ENCODE measurements at regions not wholly inside any gene's neighbourhood (a gene's known extent, or its start where the extent isn't known, plus 50 kb on each side); places are given as distances from the start of the nearest gene placed in this dataset.

- TF ChIP-seq CTCF (IDR thresholded peaks at IDR 0.05; ENCODE audit: insufficient read depth, low read length, poor library complexity, severe bottlenecking), result no peak
- no peak for TF ChIP-seq EZH2phosphoT487 (conservative IDR thresholded peaks at IDR 0.05; ENCODE audit: low read length)
These were observed 619.5 kb upstream of the SEMA3D start for GRCh38 chr7:85806321-85806720.

Data from SU-DHL-6 (cell line).